HG02759 (cell line): ENCODE measurements at regions not wholly inside any gene's neighbourhood (a gene's known extent, or its start where the extent isn't known, plus 50 kb on each side); places are given as distances from the start of the nearest gene placed in this dataset.
"Not testable (repeated sequence)": the region's sequence is repeated elsewhere in the genome, so short reads cannot be mapped to it uniquely, and the experiment has no call there.

Experiments
- ATAC-seq: cut with Tn5 transposase; IDR thresholded peaks from one replicate; pipeline ENCODE4 v1.9.1; 2021; ENCODE audit warnings: mild to moderate bottlenecking, moderate library complexity; ENCODE audit not compliant: unreplicated experiment

DNA sequence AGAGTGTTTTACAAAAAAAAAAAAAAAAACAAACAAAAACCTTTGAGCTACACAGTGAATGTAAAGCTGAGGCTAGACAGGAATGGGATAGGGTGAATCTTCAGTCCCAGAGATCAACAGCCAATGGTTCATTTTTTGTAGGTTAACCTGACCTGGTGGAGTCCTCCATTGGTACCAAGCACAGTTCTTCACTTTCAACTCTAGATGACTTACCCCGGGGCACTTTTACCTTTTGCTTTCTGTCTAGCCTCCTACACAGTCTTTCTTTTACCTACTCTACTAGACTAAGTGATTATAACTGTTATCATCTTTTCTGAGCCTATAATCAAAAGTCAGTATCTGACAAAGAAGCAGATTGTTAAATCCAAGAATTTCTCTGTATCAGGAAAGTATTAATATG is 50.9 kb downstream of the ANXA2R start:
- no peak for ATAC-seq

GRCh38 chr5:42988568-42988967 is 51.6 kb downstream of the ANXA2R start:
- ATAC-seq: no peak

- ATAC-seq: no peak
Observed at GRCh38 chr5:42985129-42986037, 54.7 kb downstream of the ANXA2R start.

GRCh38 chr5:42984307-42984706 is 55.8 kb downstream of the ANXA2R start:
- ATAC-seq: no peak

- ATAC-seq: no peak
Observed at GRCh38 chr5:42982107-42982622, 58.0 kb downstream of the ANXA2R start.

- not testable (repeated sequence) for ATAC-seq
Observed at GRCh38 chr5:42981417-42982106, 58.6 kb downstream of the ANXA2R start.

GRCh38 chr5:42981015-42981414 is 59.1 kb downstream of the ANXA2R start:
- ATAC-seq: not testable (repeated sequence)

DNA sequence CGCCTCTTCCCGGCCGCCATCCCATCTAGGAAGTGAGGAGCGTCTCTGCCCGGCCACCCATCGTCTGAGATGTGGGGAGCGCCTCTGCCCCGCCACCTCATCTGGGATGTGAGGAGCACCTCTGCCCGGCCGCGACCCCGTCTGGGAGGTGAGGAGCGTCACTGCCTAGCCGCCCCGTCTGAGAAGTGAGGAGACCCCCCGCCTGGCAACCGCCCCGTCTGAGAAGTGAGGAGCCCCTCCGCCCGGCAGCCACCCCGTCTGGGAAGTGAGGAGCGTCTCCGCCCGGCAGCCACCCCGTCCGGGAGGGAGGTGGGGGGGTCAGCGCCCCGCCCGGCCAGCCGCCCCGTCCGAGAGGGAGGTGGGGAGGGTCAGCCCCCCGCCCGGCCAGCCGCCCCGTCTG is 59.7 kb downstream of the ANXA2R start:
- not testable (repeated sequence) for ATAC-seq

DNA sequence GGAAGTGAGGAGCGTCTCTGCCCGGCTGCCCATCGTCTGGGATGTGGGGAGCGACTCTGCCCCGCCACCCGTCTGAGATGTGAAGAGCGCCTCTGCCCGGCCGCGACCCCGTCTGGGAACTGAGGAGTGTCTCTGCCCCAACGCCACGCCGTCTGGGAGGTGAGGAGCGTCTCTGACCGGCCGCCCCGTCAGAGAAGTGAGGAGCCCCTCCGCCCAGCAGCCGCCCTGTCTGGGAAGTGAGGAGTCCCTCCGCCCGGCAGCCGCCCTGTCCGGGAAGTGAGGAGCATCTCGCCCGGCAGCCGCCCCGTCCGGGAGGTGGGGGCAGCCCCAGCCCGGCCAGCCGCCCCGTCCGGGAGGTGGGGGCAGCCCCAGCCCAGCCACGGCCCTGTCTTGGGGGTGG is 60.9 kb downstream of the ANXA2R start:
- not testable (repeated sequence) for ATAC-seq

- no peak for ATAC-seq
Observed at GRCh38 chr5:42974536-42974935, 65.6 kb downstream of the ANXA2R start.

DNA sequence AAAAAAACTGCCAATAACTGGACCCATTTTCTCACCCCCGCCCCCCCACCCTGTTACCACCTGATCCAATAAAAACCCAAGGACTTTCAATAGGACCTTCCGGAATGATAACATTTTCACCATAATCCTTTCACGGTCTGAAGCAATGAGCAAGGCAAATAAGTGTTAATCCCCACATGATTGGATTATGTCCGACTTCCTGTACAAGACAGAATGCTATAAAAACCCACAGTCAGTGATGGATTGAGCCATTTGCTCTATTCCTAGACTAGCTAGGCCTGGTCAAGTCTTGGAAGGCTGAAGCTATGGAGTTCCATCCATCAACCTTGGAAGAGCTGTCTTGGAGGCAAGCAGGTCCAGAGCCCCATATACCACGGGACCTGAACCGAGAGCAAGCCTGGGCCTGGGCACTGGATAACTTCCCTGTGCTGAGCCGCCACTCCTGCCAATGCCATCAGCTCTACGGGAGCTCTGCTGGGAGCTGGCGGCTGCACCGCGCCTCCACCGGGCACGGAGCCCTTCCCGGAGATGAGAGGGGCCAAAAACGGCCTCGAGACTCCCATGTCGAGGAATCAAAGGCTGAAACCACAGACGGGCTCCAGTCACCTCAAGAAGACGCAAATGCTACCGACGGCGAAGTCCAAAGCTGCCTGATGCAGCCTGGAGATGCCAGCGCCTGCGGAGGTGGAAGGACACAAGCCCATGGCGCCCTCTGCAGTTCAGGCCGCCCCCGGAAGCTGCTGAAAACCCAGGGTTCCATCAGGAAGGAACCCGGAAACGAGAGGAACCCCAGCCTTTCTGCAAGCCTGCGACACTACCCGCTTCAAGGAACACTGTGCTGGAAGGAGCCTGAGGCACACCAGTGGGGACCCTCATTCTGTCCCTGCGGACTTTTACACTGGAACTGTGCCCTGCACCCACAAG is 69.2 kb downstream of the ANXA2R start:
- ATAC-seq: no peak

GRCh38 chr5:42965934-42966333 is 74.2 kb downstream of the ANXA2R start:
- no peak for ATAC-seq

DNA sequence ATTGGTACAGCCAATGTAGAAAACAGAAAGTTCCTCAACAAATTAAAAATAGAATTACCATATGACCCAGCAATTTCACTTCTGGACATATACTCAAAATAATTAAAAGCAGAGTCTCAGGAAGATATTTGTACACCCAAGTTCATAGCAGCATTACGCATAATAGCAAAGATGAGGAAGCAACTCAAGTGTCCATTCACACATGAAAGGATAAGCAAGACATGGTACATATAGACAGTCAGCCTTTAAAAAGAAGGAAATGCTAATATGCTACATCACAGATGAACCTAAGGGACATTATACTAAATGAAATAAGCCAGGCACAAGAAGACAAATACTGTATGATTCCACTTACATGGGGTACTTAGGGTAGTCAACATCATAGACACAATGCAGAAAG is 76.7 kb downstream of the ANXA2R start:
- ATAC-seq: no peak

GRCh38 chr5:42962124-42962523 is 78.0 kb downstream of the ANXA2R start:
- no peak for ATAC-seq

DNA sequence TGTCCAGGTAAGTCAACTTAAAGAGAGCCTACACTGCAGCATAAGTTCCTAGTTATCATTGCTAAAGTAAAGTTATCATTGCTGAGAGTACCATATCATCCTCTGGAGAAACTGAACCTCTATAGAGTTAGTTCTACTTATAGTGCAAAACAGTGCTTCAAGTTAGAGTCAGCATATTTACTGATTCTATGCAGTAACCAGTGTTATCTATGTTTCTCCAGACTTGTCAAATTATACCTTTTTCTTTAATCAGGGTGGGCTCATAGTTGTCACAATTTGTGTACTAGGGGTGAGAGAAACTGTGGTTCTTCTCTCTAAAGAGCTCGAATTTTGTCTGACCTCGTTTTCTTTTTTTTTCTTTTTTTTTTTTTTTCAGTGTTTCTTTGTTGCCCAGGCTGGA is 79.6 kb downstream of the ANXA2R start:
- no peak for ATAC-seq

DNA sequence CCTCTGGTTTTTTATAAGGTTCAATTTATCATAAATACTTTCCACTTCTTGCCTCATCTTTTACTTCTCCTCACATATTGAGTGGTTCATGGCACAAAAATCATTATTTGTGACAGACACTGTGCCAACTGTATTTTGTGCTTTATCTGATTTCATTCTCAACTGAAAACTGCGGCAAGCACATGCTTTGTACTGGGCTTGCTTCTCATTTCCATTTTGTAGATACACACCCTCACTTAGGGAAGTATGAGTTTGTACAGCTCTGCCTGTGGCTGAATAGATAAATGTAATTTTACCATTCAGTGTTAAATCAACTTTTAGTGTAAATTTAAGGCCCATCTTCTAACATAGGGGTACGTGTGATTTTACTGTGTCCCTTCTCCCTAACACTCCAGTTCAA is 83.6 kb downstream of the ANXA2R start:
- no peak for ATAC-seq

- ATAC-seq: no peak
Observed at GRCh38 chr5:42953041-42953440, 87.1 kb downstream of the ANXA2R start.

- ATAC-seq: no peak
Observed at GRCh38 chr5:42952578-42952974, 87.5 kb downstream of the ANXA2R start.

DNA sequence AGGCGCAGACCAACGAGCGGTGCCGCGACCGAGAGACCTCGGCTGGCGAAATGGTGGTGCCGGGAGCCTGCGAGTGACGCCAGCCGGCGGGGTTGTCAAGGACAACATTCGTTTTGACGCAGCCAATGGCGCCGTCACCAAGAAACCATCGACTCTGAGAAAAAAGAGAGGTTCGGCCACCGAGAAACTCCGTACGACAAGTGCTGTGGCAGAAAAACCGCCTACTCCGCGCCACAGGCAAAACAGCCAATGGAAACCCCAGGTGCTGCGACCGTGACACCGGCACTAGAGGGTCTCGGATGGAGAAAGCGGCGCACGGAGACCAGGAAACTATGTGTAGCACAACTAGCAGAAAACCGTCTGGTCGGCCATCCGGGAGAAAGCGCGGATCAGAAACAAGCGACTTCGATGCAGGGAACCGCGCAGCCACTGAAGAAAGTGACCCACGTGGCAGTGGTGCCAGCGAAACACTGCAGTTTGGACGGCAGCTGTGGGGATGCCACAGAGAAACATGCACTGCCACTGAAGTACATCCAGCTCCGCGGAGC is 88.8 kb downstream of the ANXA2R start:
- peak; percentile 45 for ATAC-seq

DNA sequence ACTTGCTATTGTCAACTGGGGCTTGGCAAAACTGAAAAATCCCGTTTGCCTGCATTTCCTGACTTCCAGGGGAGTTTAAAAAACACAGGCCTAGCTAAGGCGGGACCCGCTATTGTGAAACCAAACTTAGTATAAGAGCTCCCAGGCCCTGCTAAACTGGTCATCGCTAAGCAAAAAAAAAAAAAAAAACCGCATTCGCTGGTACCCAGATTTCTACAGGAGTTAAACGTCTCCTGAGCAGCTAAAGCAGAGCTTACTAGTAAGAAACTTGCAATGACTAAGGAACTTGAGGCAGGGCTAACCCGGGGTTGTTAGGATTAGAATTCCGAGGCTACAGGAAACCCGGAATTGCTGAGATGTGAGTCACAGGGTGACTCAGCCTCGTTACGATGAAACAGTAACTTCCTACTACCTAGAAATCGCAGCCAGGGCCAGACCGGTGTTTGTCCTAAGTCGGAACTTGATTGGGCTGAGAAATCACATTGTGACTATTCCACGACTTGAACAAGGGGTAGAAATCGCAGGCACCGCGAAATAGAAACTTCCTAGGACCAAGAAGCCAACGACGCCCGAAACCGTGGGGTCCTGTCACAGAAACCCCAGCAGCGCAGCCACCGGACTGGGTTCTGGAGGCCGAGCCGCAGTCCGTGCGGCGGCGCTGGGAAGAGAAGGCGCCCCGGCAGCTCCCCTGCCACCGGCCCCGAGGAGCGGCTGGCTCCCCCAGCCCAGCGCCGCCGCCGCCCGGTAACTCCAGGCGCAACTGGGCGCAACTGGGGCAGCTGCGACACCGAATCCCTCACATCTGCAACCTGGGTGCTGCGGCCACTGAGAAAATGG is 89.4 kb downstream of the ANXA2R start:
- ATAC-seq: peak; percentile 35
